HG02840 (cell line): ENCODE measurements at regions not wholly inside any gene's neighbourhood (a gene's known extent, or its start where the extent isn't known, plus 50 kb on each side); places are given as distances from the start of the nearest gene placed in this dataset.
"Not testable (repeated sequence)": the region's sequence is repeated elsewhere in the genome, so short reads cannot be mapped to it uniquely, and the experiment has no call there.

ENCODE experiments used
- ATAC-seq: cut with Tn5 transposase; IDR thresholded peaks from one replicate; pipeline ENCODE4 v1.9.1; 2021; ENCODE audit warnings: mild to moderate bottlenecking, moderate library complexity, moderate number of reproducible peaks; ENCODE audit not compliant: unreplicated experiment, low FRiP score

DNA sequence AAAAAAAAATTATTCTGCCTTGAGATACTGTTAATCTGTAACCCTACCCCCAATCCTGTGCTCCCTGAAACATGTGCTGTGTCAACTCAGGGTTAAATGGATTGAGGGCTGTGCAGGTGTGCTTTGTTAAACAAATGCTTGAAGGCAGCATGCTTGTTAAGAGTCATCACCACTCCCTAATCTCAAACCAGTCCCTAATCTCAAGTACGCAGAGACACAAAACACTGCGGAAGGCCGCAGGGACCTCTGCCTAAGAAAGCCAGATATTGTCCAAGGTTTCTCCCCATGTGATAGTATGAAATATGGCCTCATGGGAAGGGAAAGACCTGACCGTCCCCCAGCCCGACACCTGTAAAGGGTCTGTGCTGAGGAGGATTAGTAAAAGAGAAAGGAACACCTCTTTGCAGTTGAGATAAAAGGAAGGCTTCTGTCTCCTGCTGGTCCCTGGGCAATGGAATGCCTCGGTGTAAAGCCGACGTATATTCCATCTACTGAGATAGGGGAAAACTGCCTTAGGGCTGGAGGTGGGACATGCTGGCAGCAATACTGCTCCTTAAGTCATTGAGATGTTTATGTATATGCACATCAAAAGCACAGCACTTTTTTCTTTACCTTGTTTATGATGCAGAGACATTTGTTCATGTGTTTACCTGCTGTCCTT lies 402.6 kb downstream of the TBC1D32 start:
- not testable (repeated sequence) for ATAC-seq

DNA sequence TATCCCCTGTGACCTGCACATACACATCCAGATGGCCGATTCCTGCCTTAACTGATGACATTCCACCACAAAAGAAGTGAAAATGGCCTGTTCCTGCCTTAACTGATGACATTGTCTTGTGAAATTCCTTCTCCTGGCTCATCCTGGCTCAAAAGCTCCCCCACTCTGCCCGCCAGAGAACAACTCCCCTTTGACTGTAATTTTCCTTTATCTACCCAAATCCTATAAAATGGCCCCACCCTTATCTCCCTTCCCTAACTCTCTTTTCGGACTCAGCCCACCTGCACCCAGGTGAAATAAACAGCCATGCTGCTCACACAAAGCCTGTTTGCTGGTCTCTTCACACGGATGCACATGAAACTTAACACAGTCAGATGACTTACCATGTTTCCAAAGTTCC lies 403.8 kb downstream of the TBC1D32 start:
- ATAC-seq = not testable (repeated sequence)

DNA sequence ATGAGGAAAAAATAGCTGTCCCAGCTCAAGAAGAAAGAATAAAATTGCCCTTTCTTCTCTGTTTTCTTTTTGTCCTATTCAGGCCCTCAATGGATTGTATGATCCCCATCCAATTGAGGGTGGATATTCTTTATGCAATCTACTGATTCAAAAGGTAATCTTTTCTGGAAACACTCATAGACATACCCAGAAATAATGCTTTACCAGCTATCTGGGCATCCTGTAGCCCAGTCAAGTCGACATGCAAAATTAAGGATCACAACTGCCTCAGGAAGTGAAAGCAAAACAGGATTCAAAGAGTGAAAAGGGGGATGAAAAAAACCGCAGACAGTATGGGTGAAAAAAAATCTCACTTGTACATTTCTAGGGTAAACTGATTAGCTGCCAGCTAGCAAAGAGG lies 410.1 kb downstream of the TBC1D32 start:
- ATAC-seq = no peak

DNA sequence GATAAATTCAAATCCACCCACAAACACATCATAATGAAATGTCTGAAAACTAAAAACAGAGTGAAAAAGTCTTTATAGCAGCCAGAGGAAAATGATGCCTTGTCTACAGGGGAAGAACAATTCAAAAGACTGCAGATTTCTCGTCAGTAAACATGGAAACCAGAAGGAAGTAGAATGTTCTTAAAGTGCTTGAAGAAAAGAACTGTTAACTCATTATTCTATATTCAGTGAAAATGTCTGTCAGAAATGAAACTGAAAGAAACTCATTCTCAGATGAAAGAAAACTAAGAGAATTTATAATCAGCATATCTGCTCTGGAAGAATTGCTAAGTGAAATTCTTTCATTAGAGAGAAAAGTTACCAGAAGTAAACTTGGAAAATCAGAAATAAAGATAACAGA lies 416.1 kb downstream of the TBC1D32 start:
- ATAC-seq = no peak

DNA sequence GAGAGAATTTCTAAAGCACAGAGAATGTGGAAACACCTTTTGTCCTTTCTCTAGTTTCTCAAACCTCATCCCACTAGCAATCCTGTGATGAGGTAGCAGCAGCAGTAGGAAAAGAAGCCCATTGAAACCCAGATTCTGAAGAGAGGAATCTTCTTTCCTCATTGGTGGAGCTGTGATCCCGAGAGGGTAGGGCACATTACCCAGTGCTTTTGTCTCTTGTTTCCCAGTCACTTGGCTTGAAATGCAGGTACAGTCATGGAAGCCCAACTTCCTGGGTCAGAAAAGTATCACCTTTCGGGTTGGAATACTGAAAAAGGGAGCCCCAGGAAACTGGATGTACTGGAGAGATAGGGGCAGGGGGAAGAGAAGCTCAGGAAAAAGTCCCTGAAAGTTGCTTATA lies 417.4 kb downstream of the TBC1D32 start:
- ATAC-seq = no peak

DNA sequence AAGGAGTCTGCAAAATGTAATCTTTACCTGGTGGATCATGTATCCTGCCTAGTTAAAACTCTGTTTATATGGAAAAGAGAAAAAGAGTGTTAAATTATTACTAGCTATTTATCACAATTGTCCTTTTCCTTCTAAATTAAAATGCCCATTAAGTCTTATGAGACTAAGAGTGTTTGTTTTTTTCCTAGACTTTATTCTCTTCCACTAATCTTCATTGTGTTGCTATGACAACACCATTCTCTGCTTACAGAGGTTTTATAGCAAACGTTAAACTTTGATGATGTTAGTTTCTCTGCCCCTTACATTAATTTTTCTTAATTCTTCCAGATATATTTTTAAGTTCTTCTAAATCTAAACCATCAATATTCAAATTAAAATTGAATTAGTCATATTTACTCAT lies 420.8 kb downstream of the TBC1D32 start:
- no peak for ATAC-seq

DNA sequence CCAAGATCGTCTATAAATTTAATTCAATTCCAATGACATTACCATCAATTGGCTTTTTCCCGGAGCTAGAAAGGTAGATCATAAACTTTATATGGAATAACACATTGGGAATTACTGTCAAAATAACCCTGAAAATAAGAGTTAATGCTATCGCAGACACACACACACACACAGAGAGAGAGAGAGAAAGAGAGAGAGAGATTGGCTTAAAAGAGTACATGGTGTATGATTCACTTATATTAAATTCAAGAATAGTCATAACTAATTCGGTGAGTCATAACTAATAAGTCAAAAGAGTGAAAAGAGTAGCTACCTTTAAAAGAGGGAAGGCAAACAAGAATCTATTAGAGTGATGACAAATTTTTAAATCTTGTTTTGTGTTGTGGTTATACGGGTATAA lies 425.5 kb downstream of the TBC1D32 start:
- no peak for ATAC-seq

DNA sequence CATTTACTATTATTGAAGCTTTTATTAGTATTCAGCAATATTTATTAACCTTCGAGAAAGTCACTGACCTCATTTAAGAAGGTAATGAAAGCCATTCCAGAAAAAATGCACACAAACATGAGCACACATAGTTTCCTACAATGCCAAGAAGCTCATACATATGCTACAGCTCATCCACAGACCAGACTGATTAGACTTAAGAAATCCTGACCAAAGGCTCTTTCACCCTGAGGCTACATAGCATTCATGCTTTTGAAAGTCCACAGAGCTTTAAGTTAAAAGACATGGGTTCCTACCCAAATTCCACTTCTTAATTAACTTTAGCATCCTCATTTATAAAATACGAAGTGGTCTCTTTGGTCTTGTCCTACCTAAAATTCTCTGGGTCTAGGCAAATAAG lies 430.4 kb downstream of the TBC1D32 start:
- ATAC-seq = no peak

DNA sequence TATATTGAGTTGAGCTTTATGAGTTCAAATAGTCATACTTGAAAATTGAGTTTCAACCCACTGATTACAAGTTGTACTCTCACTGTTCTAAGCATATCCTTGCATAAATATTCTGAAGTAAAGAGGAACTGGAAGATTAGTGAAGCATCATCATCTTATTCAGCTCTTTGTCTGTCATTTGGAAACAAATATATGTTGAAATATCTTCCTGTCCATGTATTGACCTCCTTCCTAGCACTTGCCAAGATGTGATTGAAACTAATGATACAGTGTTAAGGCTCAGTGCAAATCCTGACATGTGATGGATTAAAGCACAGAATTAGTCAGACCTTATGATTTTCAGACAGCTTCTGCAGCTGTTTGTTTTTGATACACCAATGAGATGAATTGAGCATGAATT lies 434.3 kb downstream of the TBC1D32 start:
- peak; percentile 62 for ATAC-seq

DNA sequence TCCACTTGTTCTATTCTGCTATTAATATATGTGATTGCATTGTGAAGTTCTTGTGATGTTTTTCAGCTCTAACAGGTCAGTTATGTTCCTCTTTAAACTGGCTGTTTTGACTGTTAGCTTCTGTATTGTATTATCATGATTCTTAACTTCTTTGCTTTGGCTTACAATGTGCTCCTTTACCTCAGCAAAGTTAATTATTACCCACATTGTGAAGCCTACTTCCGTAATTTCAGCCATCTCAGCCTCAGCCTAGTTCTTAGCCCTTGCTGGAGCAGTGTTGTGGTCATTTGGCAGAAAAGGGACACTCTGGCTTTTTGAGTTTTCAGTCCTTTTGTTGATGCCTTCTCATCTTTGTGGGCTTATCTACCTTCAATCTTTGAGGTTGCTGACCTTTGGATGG lies 440.2 kb downstream of the TBC1D32 start:
- ATAC-seq = peak; percentile 79

DNA sequence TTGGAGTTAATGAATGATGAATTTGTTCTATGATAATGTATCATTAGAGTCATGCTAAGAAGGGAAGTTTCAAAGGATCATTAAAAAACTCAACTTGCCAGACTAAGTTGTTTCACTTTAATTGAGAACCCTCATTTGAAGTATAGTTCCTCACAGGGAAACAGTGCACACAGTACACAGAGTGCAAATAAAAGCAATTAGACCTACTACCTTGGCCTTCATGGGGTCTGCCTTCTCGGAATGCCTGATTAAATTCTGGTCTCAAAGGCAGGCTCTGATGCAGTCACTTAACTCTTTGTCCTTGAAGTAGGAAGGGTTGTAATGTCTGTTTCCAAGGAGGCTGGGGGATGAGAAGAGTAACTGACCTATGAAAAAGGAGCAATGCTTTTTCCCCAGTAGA lies 457.3 kb downstream of the TBC1D32 start:
- ATAC-seq = no peak

DNA sequence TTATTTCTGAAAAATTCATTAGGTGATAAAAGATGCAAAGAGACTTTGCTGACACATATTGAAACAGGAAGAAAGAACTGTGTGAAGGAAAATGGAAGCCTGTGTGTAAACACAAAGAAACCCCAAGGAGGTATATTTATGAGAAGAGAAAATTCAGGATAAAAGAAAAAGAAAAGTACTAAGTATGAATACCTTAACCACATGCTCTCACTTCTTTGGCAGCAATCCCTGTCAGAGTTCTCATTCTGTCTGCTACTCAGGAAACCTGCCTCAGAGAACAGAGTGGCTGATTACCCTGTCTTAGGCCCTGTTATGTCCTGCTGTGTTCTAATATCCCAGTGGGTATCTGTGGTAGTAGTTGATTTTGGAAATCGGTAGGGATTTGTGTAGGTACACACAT lies 457.9 kb downstream of the TBC1D32 start:
- ATAC-seq = peak; percentile 53

DNA sequence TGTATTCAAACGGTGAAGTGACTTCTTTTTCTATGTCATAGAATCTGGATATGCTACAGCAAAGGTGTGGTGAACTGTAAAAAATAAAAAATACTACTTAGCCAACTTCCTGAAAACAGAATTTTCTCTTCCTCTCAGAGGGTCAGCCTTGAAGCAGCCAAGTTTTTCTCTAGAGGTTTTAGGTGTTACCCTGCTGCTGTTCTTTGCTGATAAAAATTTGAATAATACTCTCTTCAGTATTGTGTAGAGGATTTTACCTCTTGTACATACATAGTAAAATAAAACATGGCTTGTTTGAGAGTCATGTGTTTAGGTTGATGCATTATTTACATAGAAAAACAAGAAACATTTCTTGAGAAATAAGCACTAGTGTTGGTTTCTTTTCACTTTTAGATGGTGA lies 458.4 kb downstream of the TBC1D32 start:
- ATAC-seq = peak; percentile 46

DNA sequence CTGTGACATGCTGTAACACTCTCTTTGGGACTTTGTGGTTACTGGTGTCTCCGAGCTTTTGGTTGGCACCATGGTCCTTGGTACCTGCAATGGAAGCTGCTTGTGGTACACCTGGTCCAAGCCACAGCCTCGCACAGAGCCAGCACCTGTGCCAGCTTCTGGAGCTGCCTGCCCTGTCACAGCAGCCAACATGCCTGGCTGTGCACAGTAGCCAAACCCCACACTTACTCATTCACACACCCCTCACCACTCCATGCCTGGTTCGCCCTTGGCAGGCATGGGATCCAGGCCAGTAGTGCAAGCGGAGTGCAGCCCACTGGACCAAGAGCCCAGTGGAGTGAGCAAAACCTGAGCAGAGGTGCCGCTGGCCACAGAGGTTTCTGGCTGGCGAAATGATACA lies 459.9 kb downstream of the TBC1D32 start:
- no peak for ATAC-seq

DNA sequence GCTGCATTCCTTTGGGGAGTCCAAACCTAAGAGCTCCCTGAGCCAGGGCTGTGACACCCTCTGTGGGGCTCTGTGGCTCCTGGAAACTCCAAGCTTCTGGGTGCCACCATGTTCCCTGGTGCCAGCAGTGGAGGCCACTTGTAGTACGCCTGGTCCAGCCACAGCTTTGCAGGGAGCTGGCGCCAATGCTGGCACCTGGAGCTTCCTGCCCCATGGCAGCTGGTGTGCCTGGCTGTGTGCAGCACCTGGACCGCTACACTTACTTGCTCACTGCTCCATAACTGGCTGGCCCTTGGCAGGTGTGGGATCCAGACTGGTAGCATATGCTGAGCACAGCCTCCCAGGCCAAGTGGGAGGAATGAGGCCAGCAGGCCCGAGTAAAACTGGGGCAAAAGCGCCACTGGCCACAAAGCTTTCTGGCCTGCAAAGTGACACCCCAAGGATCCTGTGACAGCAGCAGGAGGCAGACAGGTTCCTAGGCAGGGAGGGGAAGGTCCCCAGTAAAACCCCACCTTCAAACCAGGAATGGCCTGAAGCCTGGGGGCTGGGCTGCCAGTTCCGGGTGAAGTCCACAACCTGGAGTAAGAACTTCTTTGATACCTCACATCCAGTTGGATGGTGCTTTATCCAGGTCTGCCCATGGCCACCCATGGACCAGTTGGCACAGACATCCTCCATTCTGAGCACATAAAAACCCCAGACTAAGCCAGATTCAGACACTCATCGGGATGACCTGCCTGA lies 461.0 kb downstream of the TBC1D32 start:
- ATAC-seq = no peak

DNA sequence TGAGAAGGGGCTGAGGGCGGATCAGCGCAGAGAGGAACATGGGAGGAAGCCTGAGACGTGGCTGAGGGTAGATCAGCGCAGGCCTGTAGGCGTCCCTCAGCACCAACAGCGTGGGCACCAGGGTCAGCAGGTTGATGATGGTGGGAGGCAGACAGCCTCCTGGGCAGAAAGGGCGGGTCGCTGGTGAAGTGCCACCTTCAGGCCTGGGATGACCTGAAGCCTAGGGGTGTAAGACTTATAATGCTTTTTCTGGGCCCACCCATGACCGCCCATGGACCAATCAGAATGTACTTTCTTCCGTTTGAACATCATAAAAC lies 462.1 kb downstream of the TBC1D32 start:
- no peak for ATAC-seq

DNA sequence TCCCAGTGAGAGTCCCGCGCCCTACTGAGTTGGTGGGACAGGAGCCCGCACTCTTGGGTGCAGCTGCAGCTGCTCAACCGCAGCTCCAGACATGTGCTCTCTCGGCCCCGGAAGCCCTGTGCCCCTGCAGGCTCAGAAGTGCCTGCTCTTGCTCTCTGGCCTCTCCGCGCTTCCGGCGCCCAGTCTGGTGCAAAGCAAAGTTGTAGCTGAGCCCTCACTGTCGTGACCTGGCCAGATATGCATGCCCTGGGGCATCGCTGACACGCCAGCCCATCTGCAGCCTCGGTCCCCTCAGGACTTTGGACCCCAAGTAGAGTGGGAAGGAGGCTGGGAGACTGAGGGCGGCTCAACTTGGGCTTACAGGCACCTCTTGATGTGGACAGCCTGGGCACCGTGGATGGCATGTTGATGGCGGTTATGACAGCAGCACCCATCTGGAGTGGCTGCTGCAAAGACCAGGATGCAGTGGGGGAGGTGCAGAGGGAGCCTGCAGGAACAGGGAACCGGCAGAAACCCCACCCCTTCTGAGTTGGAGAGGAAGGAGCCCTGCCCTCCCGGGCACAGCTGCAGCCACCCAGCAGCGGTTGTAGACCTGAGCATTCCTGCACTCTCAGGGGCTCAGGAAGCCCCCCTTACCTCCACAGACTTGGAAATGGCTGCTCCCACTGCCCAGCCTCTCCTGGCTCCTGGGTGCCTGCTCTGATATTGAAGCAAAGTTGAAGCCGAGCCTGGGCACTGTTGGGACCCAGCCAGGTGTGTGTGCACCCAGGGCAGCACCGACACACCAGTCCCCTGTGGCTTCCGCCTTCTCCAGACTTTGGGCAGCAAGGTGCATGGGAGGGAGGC lies 462.6 kb downstream of the TBC1D32 start:
- no peak for ATAC-seq

DNA sequence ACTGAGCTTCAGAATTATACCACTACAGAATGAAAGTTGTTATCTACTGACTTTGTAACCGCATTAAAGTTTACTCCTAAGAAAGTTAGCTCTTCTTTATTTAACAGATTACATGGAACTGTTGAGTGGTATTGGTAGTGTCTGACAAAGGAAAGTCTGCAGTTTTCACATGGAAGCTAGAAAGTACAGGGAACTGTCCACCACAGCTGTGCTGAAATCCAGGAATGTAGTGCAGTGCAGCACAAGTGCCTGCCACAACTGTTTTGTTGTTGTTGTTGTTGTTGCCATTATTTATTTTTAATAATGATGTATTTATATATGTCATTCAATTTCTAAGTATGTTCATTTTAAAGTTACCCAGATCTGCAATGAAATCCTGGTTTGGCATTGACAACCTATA lies 464.9 kb downstream of the TBC1D32 start:
- ATAC-seq = no peak

DNA sequence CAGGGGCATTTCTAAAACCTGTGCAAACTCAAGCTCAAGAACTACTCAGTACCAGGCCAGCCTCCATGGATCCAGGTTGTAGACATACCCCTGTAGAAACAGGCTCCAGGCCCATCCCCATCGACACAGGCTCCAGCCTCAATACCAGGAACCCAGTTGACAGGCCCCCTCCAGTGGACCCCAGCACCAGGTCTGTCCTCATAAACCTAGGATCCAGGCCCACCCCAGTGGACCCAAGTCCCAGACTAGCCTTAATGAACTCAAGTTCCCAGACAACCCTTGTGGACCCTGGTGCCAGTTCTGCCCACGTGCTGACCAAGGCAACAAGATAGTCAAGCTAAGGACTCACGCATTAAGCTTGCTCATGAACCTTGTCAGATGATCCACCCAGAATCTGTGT lies 476.9 kb downstream of the TBC1D32 start:
- no peak for ATAC-seq

DNA sequence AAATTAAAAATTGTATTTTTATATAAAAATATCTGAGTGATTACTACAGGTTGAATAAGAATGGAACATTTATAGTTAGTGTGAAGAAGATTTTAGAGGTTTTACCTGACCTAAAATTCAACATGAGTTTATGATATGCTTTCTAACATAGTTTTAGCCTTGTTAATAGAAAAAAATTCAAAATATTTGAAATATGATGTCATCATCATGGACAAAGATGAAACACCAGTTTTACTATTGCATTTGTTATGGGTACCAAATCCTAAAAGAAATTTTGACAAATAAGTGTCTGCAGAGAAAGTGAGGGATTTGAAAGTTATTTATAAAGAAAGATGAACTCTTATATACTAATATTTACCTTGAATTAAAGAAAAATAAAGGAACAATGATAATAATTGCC lies 479.7 kb downstream of the TBC1D32 start:
- ATAC-seq = no peak

DNA sequence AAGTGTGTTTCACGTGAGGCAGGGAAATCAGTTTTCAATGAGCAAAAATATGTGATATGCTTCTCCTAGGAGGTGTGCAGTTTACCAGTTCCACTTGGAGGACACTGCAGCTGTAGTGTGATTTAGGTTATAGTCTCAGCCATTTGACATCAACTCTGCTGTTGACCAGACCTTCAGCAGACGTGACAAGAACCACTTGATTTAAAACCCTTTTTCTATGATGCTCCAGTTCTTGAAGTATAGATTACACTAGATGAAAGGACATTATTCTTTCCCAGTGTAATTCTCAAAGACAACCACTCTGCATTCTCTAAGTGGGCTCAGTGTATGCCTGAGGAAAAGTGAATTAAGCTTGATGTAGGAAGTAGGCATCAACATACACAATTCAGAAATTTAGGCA lies 480.8 kb downstream of the TBC1D32 start:
- no peak for ATAC-seq
